ENCODE measurements at regions not wholly inside any gene's neighbourhood (a gene's known extent, or its start where the extent isn't known, plus 50 kb on each side); places are given as distances from the start of the nearest gene placed in this dataset.

GRCh38 chr1:217137210-217137881 lies 414.1 kb upstream of the ESRRG start:
- TF ChIP-seq POLR2A (IDR thresholded peaks at IDR 0.05) (no peak), CTCF (IDR thresholded peaks at IDR 0.05) (no peak)
